CD4-positive, alpha-beta T cell treated with Interleukin-21 for 1 hour (primary cell): ENCODE measurements at regions not wholly inside any gene's neighbourhood (a gene's known extent, or its start where the extent isn't known, plus 50 kb on each side); places are given as distances from the start of the nearest gene placed in this dataset.

Experiments used
- DNase-seq: peaks from one replicate; pipeline ENCODE4 v3.0.0-alpha.2; 2020

GRCh38 chr3:117874904-117875874 is 1159.5 kb downstream of the IGSF11 start:
- DNase-seq, result no peak

GRCh38 chr3:117875887-117876286 is 1158.8 kb downstream of the IGSF11 start:
- DNase-seq, result no peak

- no peak for DNase-seq
These were observed 1154.0 kb downstream of the IGSF11 start for GRCh38 chr3:117880638-117881037.

- no peak for DNase-seq
These were observed 1153.4 kb downstream of the IGSF11 start for GRCh38 chr3:117881210-117881609.

GRCh38 chr3:117885011-117885441 is 1149.6 kb downstream of the IGSF11 start:
- DNase-seq, result no peak

GRCh38 chr3:117886147-117886546 is 1148.5 kb downstream of the IGSF11 start:
- DNase-seq, result no peak

- no peak for DNase-seq
These were observed 1147.6 kb downstream of the IGSF11 start for GRCh38 chr3:117887031-117887430.

GRCh38 chr3:117887901-117888300 is 1146.7 kb downstream of the IGSF11 start:
- DNase-seq, result no peak

GRCh38 chr3:117892431-117892841 is 1142.2 kb downstream of the IGSF11 start:
- no peak for DNase-seq

GRCh38 chr3:117893001-117893400 is 1141.6 kb downstream of the IGSF11 start:
- DNase-seq, result no peak

GRCh38 chr3:117893638-117894037 is 1141.0 kb downstream of the IGSF11 start:
- no peak for DNase-seq

- no peak for DNase-seq
These were observed 1135.7 kb downstream of the IGSF11 start for GRCh38 chr3:117898722-117899522.

- no peak for DNase-seq
These were observed 1131.4 kb downstream of the IGSF11 start for GRCh38 chr3:117903226-117903625.

- DNase-seq, result no peak
These were observed 1123.7 kb downstream of the IGSF11 start for GRCh38 chr3:117910820-117911521.

- DNase-seq, result no peak
These were observed 1122.3 kb downstream of the IGSF11 start for GRCh38 chr3:117912352-117912751.

- DNase-seq, result no peak
These were observed 1120.0 kb downstream of the IGSF11 start for GRCh38 chr3:117914540-117915100.

GRCh38 chr3:117916839-117917238 is 1117.8 kb downstream of the IGSF11 start:
- DNase-seq, result no peak

GRCh38 chr3:117919621-117920020 is 1115.0 kb downstream of the IGSF11 start:
- no peak for DNase-seq

GRCh38 chr3:117920253-117920898 is 1114.3 kb downstream of the IGSF11 start:
- no peak for DNase-seq

GRCh38 chr3:117921411-117921810 is 1113.2 kb downstream of the IGSF11 start:
- no peak for DNase-seq

GRCh38 chr3:117922039-117922438 is 1112.6 kb downstream of the IGSF11 start:
- DNase-seq, result no peak

- no peak for DNase-seq
These were observed 1107.8 kb downstream of the IGSF11 start for GRCh38 chr3:117926819-117927218.
